Liver (tissue), 8 donors: ENCODE measurements at regions not wholly inside any gene's neighbourhood (a gene's known extent, or its start where the extent isn't known, plus 50 kb on each side); places are given as distances from the start of the nearest gene placed in this dataset.

Experiments
- DNase-seq: peaks from one replicate; pipeline ENCODE4 v3.0.0-alpha.2; 2017; ENCODE audit warnings: low spot score
- H3K27ac ChIP-seq, 2 donors: one replicate each; pipeline ENCODE4 v1.7.0; 2013; ENCODE audit warnings: inconsistent platforms in 2 of 2, low read length in 2 of 2, control low read depth in 1 of 2, low read depth in 1 of 2, mild to moderate bottlenecking in 1 of 2
- H3K27me3 ChIP-seq, 4 donors: one replicate each; pipeline versions ENCODE4 v1.6.1 to v1.7.0; 2013; ENCODE audit warnings: low read length in 3 of 4, inconsistent platforms in 1 of 4, mild to moderate bottlenecking in 1 of 4, moderate library complexity in 1 of 4; ENCODE audit not compliant: control insufficient read depth in 4 of 4, insufficient read depth in 4 of 4
- H3K36me3 ChIP-seq, 4 donors: one replicate each; pipeline versions ENCODE4 v1.6.1 to v1.7.0; 2013; ENCODE audit warnings: low read length in 3 of 4, mild to moderate bottlenecking in 3 of 4, low read depth in 1 of 4, moderate library complexity in 1 of 4; ENCODE audit not compliant: control insufficient read depth in 4 of 4, insufficient read depth in 3 of 4
- H3K4me1 ChIP-seq, 4 donors: one replicate each; pipeline versions ENCODE4 v1.6.1 to v1.7.0; 2013; ENCODE audit warnings: low read length in 3 of 4, mild to moderate bottlenecking in 3 of 4, moderate library complexity in 1 of 4; ENCODE audit not compliant: control insufficient read depth in 4 of 4, insufficient read depth in 4 of 4
- H3K4me3 ChIP-seq, 3 donors: one replicate each; pipeline versions ENCODE4 v1.6.1 to v1.7.0; 2013; ENCODE audit warnings: low read length in 3 of 3, control low read depth in 1 of 3, low read depth in 1 of 3, mild to moderate bottlenecking in 1 of 3
- H3K9ac ChIP-seq, 2 donors: one replicate each; pipeline ENCODE4 v1.7.0; 2013; ENCODE audit warnings: low read length in 2 of 2, mild to moderate bottlenecking in 2 of 2, moderate library complexity in 2 of 2, control low read depth in 1 of 2, low read depth in 1 of 2
- H3K9me3 ChIP-seq, 4 donors: one replicate each; pipeline versions ENCODE4 v1.6.1 to v1.7.0; 2013; ENCODE audit warnings: low read length in 3 of 4; ENCODE audit not compliant: control insufficient read depth in 4 of 4
- ATF3 ChIP-seq: IDR thresholded peaks from 2 replicates; pipeline ENCODE4 v1.6.1; 2016; ENCODE audit warnings: antibody characterized with exemption
- CTCF ChIP-seq: fragments of 150-350 bp; IDR thresholded peaks from 2 replicates; pipeline ENCODE4 v1.5.1; 2017; ENCODE audit warnings: improper control_type of control experiment, low read depth, low read length; ENCODE audit not compliant: missing input control
- EGR1 ChIP-seq, 2 donors: IDR thresholded peaks; 2 replicates each; pipeline ENCODE4 v1.6.1; 2016 to 2018; ENCODE audit warnings: antibody characterized with exemption in 2 of 2, low read depth in 2 of 2
- FOXA2 ChIP-seq: IDR thresholded peaks from 2 replicates; pipeline ENCODE4 v1.6.1; 2016; ENCODE audit warnings: antibody characterized with exemption
- HNF4A ChIP-seq, 2 donors: conservative IDR thresholded peaks; 2 replicates each; pipeline ENCODE4 v1.6.1; 2016; ENCODE audit warnings: antibody characterized with exemption in 2 of 2, mild to moderate bottlenecking in 2 of 2
- HNF4G ChIP-seq: IDR thresholded peaks from 2 replicates; pipeline ENCODE4 v1.6.1; 2016; ENCODE audit warnings: antibody characterized with exemption
- JUND ChIP-seq, 2 donors: IDR thresholded peaks; 2 replicates each; pipeline ENCODE4 v1.6.1; 2016; ENCODE audit warnings: antibody characterized with exemption in 2 of 2
- MAX ChIP-seq: IDR thresholded peaks from 2 replicates; pipeline ENCODE4 v1.6.1; 2016; ENCODE audit warnings: antibody characterized with exemption
- NR2F2 ChIP-seq: IDR thresholded peaks from 2 replicates; pipeline ENCODE4 v1.6.1; 2016; ENCODE audit warnings: antibody characterized with exemption
- REST ChIP-seq: IDR thresholded peaks from 2 replicates; pipeline ENCODE4 v1.6.1; 2016; ENCODE audit warnings: antibody characterized with exemption, mild to moderate bottlenecking
- RXRA ChIP-seq, 2 donors: IDR thresholded peaks; 2 replicates each; pipeline ENCODE4 v1.6.1; 2017 to 2018; ENCODE audit warnings: antibody characterized with exemption in 2 of 2, mild to moderate bottlenecking in 1 of 2
- SP1 ChIP-seq: IDR thresholded peaks from 2 replicates; pipeline ENCODE4 v1.6.1; 2018; ENCODE audit warnings: antibody characterized with exemption, mild to moderate bottlenecking
- ZBTB33 ChIP-seq: IDR thresholded peaks from 2 replicates; pipeline ENCODE4 v1.6.1; 2016; ENCODE audit warnings: antibody characterized with exemption
- WGBS: extraction: QIAGEN DNeasy Blood & Tissue Kit; methylation state at CpG from one replicate; pipeline ENCODE4 v1.1.7; 2013; 5-methylcytosine and 5-hydroxymethylcytosine counted together
- donor health status: healthy.
- donor health status: healthy.
- donor health status: healthy.
- donor health status: healthy.
- donor health status: healthy.

GRCh38 chr6:163813979-163814493 is 399.5 kb downstream of the QKI start:
- WGBS: 80% methylated on average over 3 of the region's 3 CpGs
- no peak overlapping the region for H3K4me3 ChIP-seq
- TF ChIP-seq HNF4G (no peak), FOXA2 (no peak), HNF4A (conservative IDR thresholded peaks at IDR 0.05) (no peak), NR2F2 (no peak), RXRA (IDR thresholded peaks at IDR 0.05) (no peak), ZBTB33 (no peak), SP1 (no peak), CTCF (no peak), REST (no peak), ATF3 (no peak)
- no peaks in the 10 kb centered on the region for H3K9me3 ChIP-seq
- H3K27ac ChIP-seq: no peak overlapping the region
- no peaks in the 10 kb centered on the region for H3K36me3 ChIP-seq
- no peaks in the 10 kb centered on the region for H3K4me1 ChIP-seq
- H3K9ac ChIP-seq: no peak overlapping the region
- no peaks in the 10 kb centered on the region for H3K27me3 ChIP-seq
- no peak for DNase-seq

- H3K4me3 ChIP-seq: no peak overlapping the region
- no peak for TF ChIP-seq EGR1 (IDR thresholded peaks at IDR 0.05; ENCODE audit: low read depth in 2 of 2)
- no peak for TF ChIP-seq ZBTB33
- TF ChIP-seq CTCF: no peak
- TF ChIP-seq MAX: no peak
- no peak for TF ChIP-seq JUND (IDR thresholded peaks at IDR 0.05)
- no peak for DNase-seq
- 85% methylated on average over 1 of the region's 1 CpG for WGBS
- H3K4me1 ChIP-seq: no peaks in the 10 kb centered on the region
- H3K9ac ChIP-seq: no peak overlapping the region
- no peak overlapping the region for H3K27ac ChIP-seq
- H3K27me3 ChIP-seq: no peaks in the 10 kb centered on the region
- no peaks in the 10 kb centered on the region for H3K36me3 ChIP-seq
- no peaks in the 10 kb centered on the region for H3K9me3 ChIP-seq
These were observed 396.8 kb downstream of the QKI start for GRCh38 chr6:163811317-163811716.
